DMS153 (cell line): ENCODE measurements at regions not wholly inside any gene's neighbourhood (a gene's known extent, or its start where the extent isn't known, plus 50 kb on each side); places are given as distances from the start of the nearest gene placed in this dataset.

Source experiments
- DNase-seq: peaks from one replicate; lab custom pipeline; 2025; lab: John Stamatoyannopoulos, UW

- no peak for DNase-seq
These were observed 113.5 kb downstream of the BTG1 start for GRCh38 chr12:92032101-92032500.

- peak; percentile 18 for DNase-seq
These were observed 115.0 kb downstream of the BTG1 start for GRCh38 chr12:92030618-92031017.

- no peak for DNase-seq
These were observed 115.6 kb downstream of the BTG1 start for GRCh38 chr12:92029902-92030586.

- no peak for DNase-seq
These were observed 116.5 kb downstream of the BTG1 start for GRCh38 chr12:92029136-92029535.

GRCh38 chr12:92028441-92028709 lies 117.3 kb downstream of the BTG1 start:
- DNase-seq, result no peak

GRCh38 chr12:92027701-92028440 lies 117.8 kb downstream of the BTG1 start:
- no peak for DNase-seq

GRCh38 chr12:92027243-92027642 lies 118.4 kb downstream of the BTG1 start:
- DNase-seq, result no peak

- DNase-seq, result no peak
These were observed 120.0 kb downstream of the BTG1 start for GRCh38 chr12:92025462-92026207.

GRCh38 chr12:92022093-92022492 lies 123.6 kb downstream of the BTG1 start:
- DNase-seq, result no peak

GRCh38 chr12:92021666-92022035 lies 124.0 kb downstream of the BTG1 start:
- no peak for DNase-seq

- no peak for DNase-seq
These were observed 124.5 kb downstream of the BTG1 start for GRCh38 chr12:92020983-92021665.

- no peak for DNase-seq
These were observed 126.0 kb downstream of the BTG1 start for GRCh38 chr12:92019491-92020277.

- DNase-seq, result no peak
These were observed 133.0 kb downstream of the BTG1 start for GRCh38 chr12:92012691-92013090.

GRCh38 chr12:92010853-92011701 lies 134.6 kb downstream of the BTG1 start:
- DNase-seq, result no peak

GRCh38 chr12:92010368-92010767 lies 135.3 kb downstream of the BTG1 start:
- no peak for DNase-seq

- DNase-seq, result no peak
These were observed 137.3 kb downstream of the BTG1 start for GRCh38 chr12:92008345-92008744.

GRCh38 chr12:92007787-92008186 lies 137.9 kb downstream of the BTG1 start:
- peak; percentile 37 for DNase-seq

GRCh38 chr12:92003701-92004100 lies 141.9 kb downstream of the BTG1 start:
- DNase-seq, result no peak

- DNase-seq, result no peak
These were observed 142.8 kb downstream of the BTG1 start for GRCh38 chr12:92002673-92003382.

- no peak for DNase-seq
These were observed 143.4 kb downstream of the BTG1 start for GRCh38 chr12:92002195-92002649.
